ENCODE measurements at regions not wholly inside any gene's neighbourhood (a gene's known extent, or its start where the extent isn't known, plus 50 kb on each side); places are given as distances from the start of the nearest gene placed in this dataset.

DNA sequence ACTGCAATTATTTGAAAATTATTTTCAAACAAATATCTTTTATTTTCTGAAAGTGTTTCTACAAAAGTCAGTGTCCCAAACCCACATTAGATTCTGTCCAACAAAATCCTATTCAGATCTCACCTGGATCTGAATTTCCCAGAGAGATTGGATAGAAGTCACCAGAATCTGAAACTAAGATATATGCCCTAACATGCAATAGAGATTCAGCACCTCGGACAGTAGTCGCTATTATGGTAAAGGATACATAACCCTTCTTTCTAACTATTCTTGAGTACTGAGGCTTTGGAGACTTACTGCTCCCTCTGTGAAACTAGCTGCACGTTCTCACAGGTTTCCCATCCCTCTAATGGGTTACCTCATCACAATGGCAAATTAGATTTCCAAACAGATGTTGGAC is 151.4 kb downstream of the ID4 start:
- in situ Hi-C loops (cut with MboI; ENCODE audit: low sequenced_read_pairs), result no loop called here
- H3K27me3 ChIP-seq (ENCODE audit: low read depth), result no peaks in the 10 kb centered on the region; the same call in 1 of the 2 replicates
- peak; percentile 9 to 27 for DNase-seq (ENCODE audit: low spot score in 2 of 2)

GRCh38 chr6:19991176-19991575 is 154.0 kb downstream of the ID4 start:
- no peak overlapping the region for H3K4me3 ChIP-seq
- no peaks in the 10 kb centered on the region for H3K9me3 ChIP-seq
- no peaks in the 10 kb centered on the region for H3K36me3 ChIP-seq (replicated peaks)
- H3K27me3 ChIP-seq (ENCODE audit: low read depth), result no peaks in the 10 kb centered on the region; the same call in 1 of the 2 replicates
- in situ Hi-C loops (cut with MboI; ENCODE audit: low sequenced_read_pairs), result no loop called here
- DNase-seq (ENCODE audit: low spot score in 2 of 2), result no peak
- H3K4me1 ChIP-seq, result no peaks in the 10 kb centered on the region

More for the DNA sequence above, 151.4 kb downstream of the ID4 start:
- H3K9me3 ChIP-seq, result no peaks in the 10 kb centered on the region
- H3K36me3 ChIP-seq (replicated peaks), result no peaks in the 10 kb centered on the region
- no peak overlapping the region for H3K4me3 ChIP-seq
- no peaks in the 10 kb centered on the region for H3K4me1 ChIP-seq

DNA sequence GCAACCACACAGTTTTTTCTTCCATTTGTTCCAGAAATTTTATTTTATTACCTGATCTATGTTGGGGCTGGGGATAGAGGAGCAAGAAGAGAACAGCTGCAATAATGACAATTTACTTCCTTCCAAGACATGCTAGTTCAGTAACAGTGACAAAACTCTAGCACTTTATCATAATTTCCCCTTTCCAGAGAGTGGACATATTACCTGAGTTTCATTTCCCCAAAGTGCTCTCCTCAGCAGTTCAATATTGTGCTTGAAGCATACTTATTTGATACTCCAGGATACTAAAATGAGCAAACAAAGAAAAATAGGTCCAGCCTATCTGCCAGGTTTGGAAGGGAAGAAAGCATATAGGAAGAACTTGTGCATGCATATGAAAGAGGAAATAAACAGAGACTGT is 157.7 kb downstream of the ID4 start:
- H3K36me3 ChIP-seq (replicated peaks), result no peaks in the 10 kb centered on the region
- no peak for DNase-seq (ENCODE audit: low spot score in 2 of 2)
- no peaks in the 10 kb centered on the region; the same call in 1 of the 2 replicates for H3K27me3 ChIP-seq (ENCODE audit: low read depth)
- H3K9me3 ChIP-seq, result no peaks in the 10 kb centered on the region
- H3K4me3 ChIP-seq, result no peak overlapping the region
- no peaks in the 10 kb centered on the region for H3K4me1 ChIP-seq
- in situ Hi-C loops (cut with MboI; ENCODE audit: low sequenced_read_pairs), result no loop called here

DNA sequence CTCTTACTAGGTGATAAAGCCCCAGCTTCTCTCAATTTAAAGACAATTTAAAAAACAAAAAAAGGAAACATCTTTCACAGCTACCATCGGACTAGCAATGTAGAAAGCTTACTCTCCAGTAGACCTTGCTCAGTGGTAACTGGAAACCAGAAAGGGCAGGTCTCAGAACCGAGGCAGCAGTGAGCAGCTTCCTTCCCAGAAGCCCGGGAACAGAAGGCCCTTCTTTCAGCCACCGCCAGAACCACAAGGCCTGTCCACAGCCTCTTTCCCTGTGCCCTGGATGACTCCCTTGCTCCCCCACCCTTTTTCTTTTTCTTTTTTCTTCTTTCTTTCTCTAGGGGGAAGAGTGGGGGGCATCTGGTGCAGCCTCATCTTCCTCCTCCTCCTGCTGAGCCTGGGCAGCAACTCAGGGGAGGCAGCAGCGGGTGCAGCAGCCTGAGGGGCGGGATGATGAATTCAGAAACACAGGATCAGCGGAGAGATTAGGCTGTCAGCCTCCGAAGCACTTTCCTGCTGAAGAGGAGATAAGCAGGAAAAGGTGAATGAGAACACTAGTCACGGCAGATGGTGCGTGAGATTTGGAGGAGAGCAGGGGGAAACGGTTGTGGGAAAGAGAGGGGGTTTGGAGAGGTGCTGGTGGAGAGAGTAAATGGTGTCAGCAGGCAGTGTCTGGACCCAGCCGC is 158.5 kb downstream of the ID4 start:
- no peak for DNase-seq (ENCODE audit: low spot score in 2 of 2)
- Histone ChIP-seq H3K27me3 (ENCODE audit: low read depth) (no peaks in the 10 kb centered on the region; the same call in 1 of the 2 replicates), H3K4me1 (no peaks in the 10 kb centered on the region), H3K4me3 (no peak overlapping the region), H3K9me3 (no peaks in the 10 kb centered on the region), H3K36me3 (replicated peaks) (no peaks in the 10 kb centered on the region)
- in situ Hi-C loops (cut with MboI; ENCODE audit: low sequenced_read_pairs), result no loop called here

- Histone ChIP-seq H3K9me3 (no peaks in the 10 kb centered on the region), H3K4me3 (no peak overlapping the region), H3K4me1 (no peaks in the 10 kb centered on the region), H3K27me3 (ENCODE audit: low read depth) (no peaks in the 10 kb centered on the region; the same call in 1 of the 2 replicates), H3K36me3 (replicated peaks) (no peaks in the 10 kb centered on the region)
- no peak for DNase-seq (ENCODE audit: low spot score in 2 of 2)
- in situ Hi-C loops (cut with MboI; ENCODE audit: low sequenced_read_pairs), result no loop called here
These were observed 159.9 kb downstream of the ID4 start for GRCh38 chr6:19997104-19997503.

DNA sequence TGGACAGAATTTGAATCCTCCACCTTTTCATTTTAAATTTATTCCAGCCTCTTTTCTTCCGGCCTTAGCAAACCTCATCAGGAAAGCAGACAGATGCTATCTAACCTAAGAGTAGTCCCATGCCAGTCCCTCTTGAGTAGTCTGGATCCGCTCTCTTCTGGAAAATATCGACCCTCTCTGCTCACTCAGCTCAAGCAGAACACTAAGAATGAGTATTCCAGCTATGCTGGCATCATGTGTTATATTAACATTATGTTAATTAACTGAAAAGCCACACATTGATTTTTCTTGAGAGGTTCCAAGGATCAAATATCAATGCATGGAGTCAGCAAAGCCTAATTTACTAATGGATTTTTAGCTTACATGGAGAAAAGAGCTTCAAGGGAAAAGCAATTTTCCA is 161.4 kb downstream of the ID4 start:
- H3K9me3 ChIP-seq, result no peaks in the 10 kb centered on the region
- no peaks in the 10 kb centered on the region for H3K4me1 ChIP-seq
- H3K27me3 ChIP-seq (ENCODE audit: low read depth), result no peaks in the 10 kb centered on the region
- DNase-seq (ENCODE audit: low spot score in 2 of 2), result no peak
- in situ Hi-C loops (cut with MboI; ENCODE audit: low sequenced_read_pairs), result no loop called here
- H3K36me3 ChIP-seq (replicated peaks), result no peaks in the 10 kb centered on the region
- H3K4me3 ChIP-seq, result no peak overlapping the region

GRCh38 chr6:19999319-20000191 is 162.4 kb downstream of the ID4 start:
- Histone ChIP-seq H3K9me3 (no peaks in the 10 kb centered on the region), H3K36me3 (replicated peaks) (no peaks in the 10 kb centered on the region), H3K4me3 (no peak overlapping the region), H3K27me3 (ENCODE audit: low read depth) (no peaks in the 10 kb centered on the region), H3K4me1 (no peaks in the 10 kb centered on the region)
- in situ Hi-C loops (cut with MboI; ENCODE audit: low sequenced_read_pairs), result no loop called here
- no peak for DNase-seq (ENCODE audit: low spot score in 2 of 2)

DNA sequence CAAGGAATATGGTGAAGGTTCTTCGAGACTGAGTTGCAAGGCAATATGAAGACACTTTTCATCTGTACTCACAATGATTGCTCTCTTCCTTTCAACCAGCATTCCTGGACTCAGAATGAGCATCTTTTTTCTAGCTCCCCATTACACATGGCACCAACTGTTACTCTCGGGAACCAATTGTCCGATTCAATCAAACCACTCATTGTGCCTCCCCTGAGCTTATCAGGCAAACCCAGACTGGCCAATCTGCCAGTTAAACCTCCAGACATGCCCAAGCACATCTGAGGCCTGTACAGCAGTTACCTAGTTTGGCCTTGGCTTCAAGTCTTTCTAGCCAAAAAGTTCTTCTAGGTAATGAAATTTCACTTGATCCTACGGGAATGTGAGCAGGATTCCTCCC is 164.1 kb downstream of the ID4 start:
- no peaks in the 10 kb centered on the region for H3K4me1 ChIP-seq
- in situ Hi-C loops (cut with MboI; ENCODE audit: low sequenced_read_pairs), result no loop called here
- no peaks in the 10 kb centered on the region for H3K36me3 ChIP-seq (replicated peaks)
- DNase-seq (ENCODE audit: low spot score in 2 of 2), result no peak
- H3K27me3 ChIP-seq (ENCODE audit: low read depth), result no peaks in the 10 kb centered on the region
- no peaks in the 10 kb centered on the region for H3K9me3 ChIP-seq
- no peak overlapping the region for H3K4me3 ChIP-seq

- Histone ChIP-seq H3K4me3 (no peak overlapping the region), H3K9me3 (no peaks in the 10 kb centered on the region), H3K36me3 (replicated peaks) (no peaks in the 10 kb centered on the region), H3K4me1 (no peaks in the 10 kb centered on the region), H3K27me3 (ENCODE audit: low read depth) (no peaks in the 10 kb centered on the region; the same call in 1 of the 2 replicates)
- no peak for DNase-seq (ENCODE audit: low spot score in 2 of 2)
- in situ Hi-C loops (cut with MboI; ENCODE audit: low sequenced_read_pairs), result no loop called here
These were observed 168.9 kb downstream of the ID4 start for GRCh38 chr6:20006037-20006436.

GRCh38 chr6:20008131-20008530 is 171.0 kb downstream of the ID4 start:
- H3K27me3 ChIP-seq (ENCODE audit: low read depth), result no peaks in the 10 kb centered on the region; the same call in 1 of the 2 replicates
- H3K4me1 ChIP-seq, result no peaks in the 10 kb centered on the region
- no peaks in the 10 kb centered on the region for H3K9me3 ChIP-seq
- in situ Hi-C loops (cut with MboI; ENCODE audit: low sequenced_read_pairs), result no loop called here
- H3K36me3 ChIP-seq (replicated peaks), result no peaks in the 10 kb centered on the region
- DNase-seq (ENCODE audit: low spot score in 2 of 2), result no peak
- H3K4me3 ChIP-seq, result no peak overlapping the region

DNA sequence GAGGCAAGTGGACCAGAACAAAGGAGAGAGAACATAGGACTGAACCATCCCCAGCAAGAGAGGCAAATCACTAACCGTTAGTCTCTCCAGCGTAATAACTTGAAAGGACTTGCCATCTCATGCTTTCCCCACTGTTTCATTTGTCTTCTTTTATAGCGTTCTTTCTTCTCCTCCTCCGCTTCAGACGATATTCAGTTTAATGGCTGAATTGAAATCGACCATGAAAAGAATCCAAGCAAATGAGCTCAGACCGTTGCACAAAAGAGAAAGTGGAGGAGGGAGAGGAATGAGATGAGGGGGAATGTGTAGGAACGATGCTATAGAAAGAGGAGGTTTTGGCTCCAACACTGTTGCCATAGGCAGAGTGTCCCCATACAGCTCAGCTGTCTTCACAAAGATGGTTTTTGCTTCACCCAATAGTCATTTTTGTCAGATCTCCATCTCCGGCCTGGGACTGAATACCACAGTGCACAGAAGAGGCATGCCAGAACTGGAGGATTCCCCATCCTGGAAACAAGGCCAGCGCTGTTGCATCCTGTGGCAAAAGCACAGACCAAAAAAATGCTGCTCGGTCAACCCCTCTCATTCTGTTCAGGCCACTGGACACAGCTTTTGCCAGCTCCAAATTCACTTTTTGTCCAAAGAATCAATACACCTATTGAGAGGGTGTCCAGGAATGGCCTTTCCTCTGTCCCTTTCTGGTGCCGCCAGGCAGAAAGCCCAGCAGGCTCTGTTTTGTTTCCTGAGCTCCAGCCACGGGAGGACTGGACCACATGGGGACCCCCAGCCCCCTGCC is 176.1 kb downstream of the ID4 start:
- in situ Hi-C loops (cut with MboI; ENCODE audit: low sequenced_read_pairs), result no loop called here
- Histone ChIP-seq H3K36me3 (replicated peaks) (no peaks in the 10 kb centered on the region), H3K9me3 (no peaks in the 10 kb centered on the region), H3K4me3 (no peak overlapping the region), H3K27me3 (ENCODE audit: low read depth) (no peaks in the 10 kb centered on the region), H3K4me1 (no peaks in the 10 kb centered on the region)
- DNase-seq (ENCODE audit: low spot score in 2 of 2), result no peak

GRCh38 chr6:20014508-20014907 is 177.3 kb downstream of the ID4 start:
- Histone ChIP-seq H3K4me3 (no peak overlapping the region), H3K9me3 (no peaks in the 10 kb centered on the region), H3K36me3 (replicated peaks) (no peaks in the 10 kb centered on the region), H3K27me3 (ENCODE audit: low read depth) (no peaks in the 10 kb centered on the region), H3K4me1 (no peaks in the 10 kb centered on the region)
- DNase-seq (ENCODE audit: low spot score in 2 of 2), result no peak
- in situ Hi-C loops (cut with MboI; ENCODE audit: low sequenced_read_pairs), result no loop called here

DNA sequence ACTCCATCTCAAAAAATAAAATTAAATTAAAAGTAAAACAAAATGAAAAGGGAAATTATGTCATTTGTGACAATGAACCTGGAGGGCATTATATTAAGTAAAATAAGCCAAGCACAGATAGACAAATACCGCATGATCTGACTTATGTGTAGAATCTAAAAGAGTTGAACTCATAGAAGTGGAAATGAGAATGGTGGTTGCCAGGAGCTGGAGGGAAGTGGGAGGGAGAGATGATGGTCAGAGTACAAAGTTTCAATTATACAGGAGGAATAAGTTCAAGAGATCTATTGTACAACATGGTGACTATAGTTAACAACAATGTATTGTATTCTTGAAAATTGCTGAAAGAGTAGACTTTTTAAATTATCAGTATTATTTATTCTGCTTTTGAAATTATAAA is 183.4 kb downstream of the ID4 start:
- Histone ChIP-seq H3K9me3 (no peaks in the 10 kb centered on the region), H3K36me3 (replicated peaks) (no peaks in the 10 kb centered on the region), H3K4me3 (no peak overlapping the region), H3K27me3 (ENCODE audit: low read depth) (no peaks in the 10 kb centered on the region), H3K4me1 (no peaks in the 10 kb centered on the region)
- no peak for DNase-seq (ENCODE audit: low spot score in 2 of 2)
- in situ Hi-C loops (cut with MboI; ENCODE audit: low sequenced_read_pairs), result no loop called here

DNA sequence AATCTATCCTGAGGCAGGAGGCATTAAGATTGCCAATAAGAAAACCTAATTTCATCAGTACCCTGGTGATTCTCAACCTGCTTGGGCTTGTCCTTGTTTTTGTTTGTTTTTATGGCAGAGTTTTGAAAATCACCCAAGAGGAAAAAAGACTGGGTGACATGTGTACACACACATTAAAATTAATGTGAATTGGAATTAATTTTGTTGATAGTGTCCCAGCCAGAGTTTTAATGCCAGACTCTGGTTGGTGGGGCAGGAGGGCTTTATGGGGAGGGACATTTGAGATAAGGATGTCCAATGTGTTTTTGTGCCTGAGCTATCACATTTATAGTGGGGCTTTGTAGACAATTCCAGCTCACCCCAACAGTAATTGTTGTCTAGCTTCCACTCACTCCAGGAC is 184.6 kb downstream of the ID4 start:
- H3K36me3 ChIP-seq (replicated peaks), result no peaks in the 10 kb centered on the region
- H3K4me1 ChIP-seq, result no peaks in the 10 kb centered on the region
- DNase-seq (ENCODE audit: low spot score in 2 of 2), result no peak
- no peak overlapping the region for H3K4me3 ChIP-seq
- H3K9me3 ChIP-seq, result no peaks in the 10 kb centered on the region
- H3K27me3 ChIP-seq (ENCODE audit: low read depth), result no peaks in the 10 kb centered on the region
- in situ Hi-C loops (cut with MboI; ENCODE audit: low sequenced_read_pairs), result no loop called here
